Fibroblast of lung (primary cell): ENCODE measurements at regions not wholly inside any gene's neighbourhood (a gene's known extent, or its start where the extent isn't known, plus 50 kb on each side); places are given as distances from the start of the nearest gene placed in this dataset.

ENCODE experiments used
- CTCF ChIP-seq, 2 donors: IDR thresholded peaks in 1 of 2; conservative IDR thresholded peaks in 1 of 2; 1 replicate in 1 of 2; 2 replicates in 1 of 2; pipeline ENCODE4 v1.5.1; 2011 to 2012; ENCODE audit warnings: low read length in 2 of 2, control low read depth in 1 of 2, inconsistent platforms in 1 of 2, low read depth in 1 of 2, mild to moderate bottlenecking in 1 of 2
- EZH2 ChIP-seq: IDR thresholded peaks from 2 replicates; pipeline ENCODE4 v1.5.1; 2012; ENCODE audit warnings: low read length, control low read depth, mild to moderate bottlenecking; ENCODE audit errors: missing control alignments

- TF ChIP-seq CTCF (conservative IDR thresholded peaks at IDR 0.05 in 1 of 2, IDR thresholded peaks at IDR 0.05 in 1 of 2; ENCODE audit: low read depth in 1 of 2, low read length in 2 of 2) (no peak), EZH2 (no peak)
Measured at GRCh38 chr1:29695803-29696202, 459.5 kb downstream of the PTPRU start.
